ENCODE measurements at regions not wholly inside any gene's neighbourhood (a gene's known extent, or its start where the extent isn't known, plus 50 kb on each side); places are given as distances from the start of the nearest gene placed in this dataset.

DNA sequence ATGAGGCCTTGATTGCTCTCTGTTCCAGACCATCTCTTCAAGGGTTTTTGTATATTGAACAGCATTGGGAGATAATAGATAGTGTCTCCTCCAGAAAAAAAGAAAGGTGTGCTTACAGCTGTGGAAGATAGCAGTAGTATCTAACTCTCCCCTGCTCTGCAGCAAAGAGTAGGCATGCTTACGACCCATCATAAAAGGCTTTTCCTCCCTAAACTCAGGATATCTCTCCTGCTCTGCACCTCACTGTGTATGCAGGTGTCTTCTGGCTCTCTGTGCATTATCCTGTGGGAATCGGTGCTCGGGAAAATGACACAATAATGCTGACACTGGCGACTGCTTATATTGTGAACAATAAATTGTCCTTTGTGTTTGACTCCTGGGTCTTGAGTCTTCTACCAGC lies 216.0 kb downstream of the RAB28 start:
- H3K4me3 ChIP-seq (ENCODE audit: low read depth, low read length): no peak overlapping the region
- CTCF ChIA-PET: no interaction called here
- POLR2A ChIA-PET: no interaction called here
- H3K4me1 ChIP-seq (ENCODE audit: control insufficient read depth, insufficient read depth, low read length): no peaks in the 10 kb centered on the region
- H3K9me3 ChIP-seq (ENCODE audit: control insufficient read depth, insufficient read depth, low read depth, low read length): no peaks in the 10 kb centered on the region
- H3K27ac ChIP-seq (ENCODE audit: extremely low read depth, low read depth, low read length): no peak overlapping the region
- TF ChIP-seq ZNF366 (tag by site-specific recombination; conservative IDR thresholded peaks at IDR 0.05): no peak
- TF ChIP-seq ZNF510 (tag by site-specific recombination; IDR thresholded peaks at IDR 0.05; ENCODE audit: insufficient replicate concordance): no peak
- TF ChIP-seq ZNF704 (tag by site-specific recombination; IDR thresholded peaks at IDR 0.05): no peak
- TF ChIP-seq ZNF792 (tag by site-specific recombination; IDR thresholded peaks at IDR 0.05): no peak
- no peak for TF ChIP-seq ZNF561 (tag by site-specific recombination; IDR thresholded peaks at IDR 0.05; ENCODE audit: borderline replicate concordance)
- no peak for TF ChIP-seq GLIS2 (tag by site-specific recombination; IDR thresholded peaks at IDR 0.05)
- no peaks in the 10 kb centered on the region for H3K36me3 ChIP-seq (ENCODE audit: control insufficient read depth in 2 of 2, insufficient read depth in 1 of 2, low read length in 2 of 2)

GRCh38 chr4:13267091-13267490 lies 217.0 kb downstream of the RAB28 start:
- H3K27ac ChIP-seq (ENCODE audit: extremely low read depth, low read depth, low read length): no peak overlapping the region
- TF ChIP-seq, protein P1, sequence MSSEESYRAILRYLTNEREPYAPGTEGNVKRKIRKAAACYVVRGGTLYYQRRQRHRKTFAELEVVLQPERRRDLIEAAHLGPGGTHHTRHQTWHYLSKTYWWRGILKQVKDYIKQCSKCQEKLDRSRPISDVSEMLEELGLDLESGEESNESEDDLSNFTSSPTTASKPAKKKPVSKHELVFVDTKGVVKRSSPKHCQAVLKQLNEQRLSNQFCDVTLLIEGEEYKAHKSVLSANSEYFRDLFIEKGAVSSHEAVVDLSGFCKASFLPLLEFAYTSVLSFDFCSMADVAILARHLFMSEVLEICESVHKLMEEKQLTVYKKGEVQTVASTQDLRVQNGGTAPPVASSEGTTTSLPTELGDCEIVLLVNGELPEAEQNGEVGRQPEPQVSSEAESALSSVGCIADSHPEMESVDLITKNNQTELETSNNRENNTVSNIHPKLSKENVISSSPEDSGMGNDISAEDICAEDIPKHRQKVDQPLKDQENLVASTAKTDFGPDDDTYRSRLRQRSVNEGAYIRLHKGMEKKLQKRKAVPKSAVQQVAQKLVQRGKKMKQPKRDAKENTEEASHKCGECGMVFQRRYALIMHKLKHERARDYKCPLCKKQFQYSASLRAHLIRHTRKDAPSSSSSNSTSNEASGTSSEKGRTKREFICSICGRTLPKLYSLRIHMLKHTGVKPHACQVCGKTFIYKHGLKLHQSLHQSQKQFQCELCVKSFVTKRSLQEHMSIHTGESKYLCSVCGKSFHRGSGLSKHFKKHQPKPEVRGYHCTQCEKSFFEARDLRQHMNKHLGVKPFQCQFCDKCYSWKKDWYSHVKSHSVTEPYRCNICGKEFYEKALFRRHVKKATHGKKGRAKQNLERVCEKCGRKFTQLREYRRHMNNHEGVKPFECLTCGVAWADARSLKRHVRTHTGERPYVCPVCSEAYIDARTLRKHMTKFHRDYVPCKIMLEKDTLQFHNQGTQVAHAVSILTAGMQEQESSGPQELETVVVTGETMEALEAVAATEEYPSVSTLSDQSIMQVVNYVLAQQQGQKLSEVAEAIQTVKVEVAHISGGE (tag by site-specific recombination; conservative IDR thresholded peaks at IDR 0.05; ENCODE audit: low read depth): no peak
- TF ChIP-seq ZNF155 (tag by site-specific recombination; IDR thresholded peaks at IDR 0.05) (no peak), ZNF707 (tag by site-specific recombination; IDR thresholded peaks at IDR 0.05) (no peak), ZNF776 (tag by site-specific recombination; IDR thresholded peaks at IDR 0.05; ENCODE audit: borderline replicate concordance) (no peak), ZNF157 (tag by site-specific recombination; IDR thresholded peaks at IDR 0.05) (no peak), HOXC10 (CRISPR knock-in tag; IDR thresholded peaks at IDR 0.05) (no peak), ZSCAN23 (tag by site-specific recombination; IDR thresholded peaks at IDR 0.05) (no peak), SP3 (tag by site-specific recombination; IDR thresholded peaks at IDR 0.05) (no peak), ZNF266 (tag by site-specific recombination; IDR thresholded peaks at IDR 0.05; ENCODE audit: low read depth) (no peak), ZNF701 (tag by site-specific recombination; IDR thresholded peaks at IDR 0.05) (no peak), OVOL3 (tag by site-specific recombination; IDR thresholded peaks at IDR 0.05) (no peak), PRDM4 (tag by site-specific recombination; IDR thresholded peaks at IDR 0.05) (no peak)
- ChIA-PET POLR2A (no interaction called here), CTCF (interaction anchor here (1.3 kb wide), 1 partner anchor 18 kb away, joined by 3 read pairs; no protein-coding TSS in a partner anchor)
- no peaks in the 10 kb centered on the region for H3K4me1 ChIP-seq (ENCODE audit: control insufficient read depth, insufficient read depth, low read length)
- no peaks in the 10 kb centered on the region for H3K36me3 ChIP-seq (ENCODE audit: control insufficient read depth in 2 of 2, insufficient read depth in 1 of 2, low read length in 2 of 2)
- no peaks in the 10 kb centered on the region for H3K9me3 ChIP-seq (ENCODE audit: control insufficient read depth, insufficient read depth, low read depth, low read length)
- H3K4me3 ChIP-seq (ENCODE audit: low read depth, low read length): no peak overlapping the region
